GM18951 (cell line): ENCODE measurements at regions not wholly inside any gene's neighbourhood (a gene's known extent, or its start where the extent isn't known, plus 50 kb on each side); places are given as distances from the start of the nearest gene placed in this dataset.
"Not testable (repeated sequence)": the region's sequence is repeated elsewhere in the genome, so short reads cannot be mapped to it uniquely, and the experiment has no call there.

Source experiments
- POLR2A ChIP-seq: IDR thresholded peaks from 4 replicates; pipeline ENCODE4 v1.6.1; 2011; ENCODE audit warnings: mild to moderate bottlenecking; ENCODE audit not compliant: insufficient read length, insufficient read depth; ENCODE audit errors: extremely low read depth
- in situ Hi-C: fragments of 300-500 bp; cut with MboI; formaldehyde crosslinking; loops from one replicate; pipeline ENCODE4 v1.12.0; 2022; ENCODE audit warnings: low sequenced_read_pairs, mixed read lengths, inconsistent platforms; ENCODE audit not compliant: unreplicated experiment

DNA sequence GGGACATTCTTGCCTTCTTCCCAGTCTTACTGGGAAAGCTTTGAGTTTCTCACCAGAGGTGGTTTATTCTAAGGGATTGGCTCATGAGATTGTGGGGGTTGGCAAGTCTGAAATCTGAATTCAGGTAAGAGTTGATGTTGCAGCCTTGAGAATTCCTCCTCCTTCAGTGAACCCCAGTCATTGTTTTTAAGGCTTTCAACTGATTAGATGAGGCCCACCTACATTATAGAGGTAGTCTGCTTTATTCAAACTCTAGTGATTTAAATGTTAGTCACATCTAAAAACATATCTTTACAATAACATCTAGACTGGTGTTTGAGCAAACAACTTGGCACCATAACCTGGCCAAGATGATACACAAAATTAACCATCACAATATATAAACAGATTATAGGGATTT, 156.5 kb upstream of the MED14 start:
- TF ChIP-seq POLR2A = no peak
- in situ Hi-C loops = no loop called here

DNA sequence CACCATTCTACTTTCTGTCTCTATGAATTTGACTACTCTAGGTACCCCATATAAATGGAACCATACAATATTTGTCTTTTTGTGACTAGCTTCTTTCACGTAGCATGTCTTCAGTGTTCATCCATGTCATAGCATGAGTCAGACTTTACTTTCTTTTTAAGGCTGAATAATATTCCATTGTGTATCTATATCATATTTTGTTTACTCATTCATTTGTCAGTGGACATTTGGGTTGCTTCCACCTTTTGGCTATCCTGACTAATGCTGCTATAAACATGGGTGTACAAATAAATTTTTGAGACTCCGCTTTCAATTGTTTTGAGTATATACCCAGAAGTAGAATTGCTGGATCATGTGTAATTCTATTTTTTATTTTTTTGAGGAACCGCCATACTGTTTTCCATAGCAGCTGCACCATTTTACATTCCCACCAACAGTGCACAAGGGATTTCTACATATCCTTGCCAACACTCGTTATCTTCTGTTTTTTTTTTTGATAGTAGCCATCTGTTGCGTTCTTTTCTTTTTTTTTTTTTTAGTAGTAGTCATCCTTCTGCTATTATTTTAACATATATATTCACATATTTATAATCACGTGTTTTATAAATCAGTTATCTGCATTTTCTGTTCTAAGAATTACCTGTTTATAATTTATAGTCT, 158.0 kb upstream of the MED14 start:
- TF ChIP-seq POLR2A = no peak
- in situ Hi-C loops = no loop called here

DNA sequence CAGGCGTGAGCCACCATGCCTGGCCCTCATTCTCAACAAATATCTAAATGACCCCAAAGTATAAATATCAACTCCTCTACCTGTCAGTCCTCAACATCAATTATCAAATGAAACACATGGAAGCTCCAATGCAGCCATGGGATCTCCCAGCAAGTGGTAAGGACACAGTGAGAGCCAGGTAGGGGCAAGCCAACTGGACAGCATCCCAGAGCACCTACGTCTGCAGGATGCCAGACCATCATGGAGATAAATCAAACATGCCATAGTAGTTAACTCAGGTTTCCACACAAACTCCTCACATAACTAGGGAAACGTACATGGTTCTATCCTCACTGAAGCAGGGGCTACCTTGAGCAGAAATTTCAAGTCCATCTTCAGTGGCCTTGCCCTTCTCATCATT, 159.9 kb upstream of the MED14 start:
- in situ Hi-C loops = no loop called here
- no peak for TF ChIP-seq POLR2A

DNA sequence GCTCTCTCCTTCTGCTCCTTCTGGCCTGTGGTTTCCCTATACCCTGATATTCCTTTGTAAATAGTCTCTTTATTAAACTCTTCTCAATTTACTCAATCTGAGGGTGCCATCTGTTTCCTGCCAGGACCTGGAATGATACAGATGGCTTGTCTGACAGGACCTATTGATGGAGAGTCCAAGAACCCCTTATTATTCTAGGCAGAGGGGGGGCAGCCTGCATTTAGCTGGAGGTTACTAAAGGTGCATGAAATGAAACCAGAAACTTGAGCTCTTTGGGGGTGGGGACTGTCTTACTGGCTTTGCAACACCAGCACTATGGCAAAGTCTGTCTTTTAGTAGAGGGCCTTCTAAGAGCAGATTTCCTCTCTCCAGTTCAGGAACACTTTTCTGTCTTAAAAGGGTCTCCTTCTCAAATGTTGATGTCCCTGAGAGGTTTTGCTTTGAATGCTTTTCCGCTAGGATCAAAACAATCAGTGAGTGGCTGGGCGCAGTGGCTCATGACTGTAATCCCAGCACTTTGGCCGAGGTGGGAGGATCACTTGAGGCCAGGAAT, 162.5 kb upstream of the MED14 start:
- in situ Hi-C loops = no loop called here
- no peak for TF ChIP-seq POLR2A

DNA sequence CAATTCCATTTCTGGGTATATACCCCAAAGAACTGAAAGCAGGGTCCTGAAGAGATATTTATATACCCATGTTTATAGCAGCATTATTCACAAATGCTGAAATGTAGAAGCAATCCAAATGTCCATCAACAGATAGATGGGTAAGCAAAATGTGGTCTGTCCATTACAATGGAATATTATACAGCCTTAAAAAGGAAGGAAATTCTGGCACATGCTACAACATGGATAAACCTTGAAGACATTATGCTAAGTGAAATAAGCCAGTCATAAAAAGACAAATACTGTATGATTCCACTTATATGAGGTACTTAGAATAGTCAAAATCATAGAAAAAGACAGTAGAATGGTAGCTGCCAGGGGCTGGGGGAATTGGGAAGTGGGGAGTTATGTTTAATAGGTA, 169.4 kb upstream of the MED14 start:
- in situ Hi-C loops = not testable (repeated sequence)

DNA sequence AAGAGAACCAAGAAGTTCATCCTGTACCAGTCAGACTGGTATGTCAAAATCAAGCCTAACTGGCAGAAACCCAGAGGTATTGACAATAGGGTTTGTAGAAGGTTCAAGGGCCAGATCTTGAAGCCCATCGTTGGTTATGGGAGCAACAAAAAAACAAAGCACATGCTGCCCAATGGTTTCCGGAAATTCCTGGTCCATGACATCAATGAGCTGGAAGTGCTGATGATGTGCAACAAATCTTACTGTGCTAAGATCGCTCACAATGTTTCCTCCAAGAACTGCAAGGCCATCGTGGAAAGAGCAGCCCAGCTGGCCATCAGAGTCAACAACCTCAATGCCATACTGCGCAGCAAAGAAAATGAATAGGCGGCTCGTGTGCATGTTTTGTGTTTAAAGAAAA, 172.7 kb upstream of the MED14 start:
- in situ Hi-C loops = no loop called here
- TF ChIP-seq POLR2A = no peak

DNA sequence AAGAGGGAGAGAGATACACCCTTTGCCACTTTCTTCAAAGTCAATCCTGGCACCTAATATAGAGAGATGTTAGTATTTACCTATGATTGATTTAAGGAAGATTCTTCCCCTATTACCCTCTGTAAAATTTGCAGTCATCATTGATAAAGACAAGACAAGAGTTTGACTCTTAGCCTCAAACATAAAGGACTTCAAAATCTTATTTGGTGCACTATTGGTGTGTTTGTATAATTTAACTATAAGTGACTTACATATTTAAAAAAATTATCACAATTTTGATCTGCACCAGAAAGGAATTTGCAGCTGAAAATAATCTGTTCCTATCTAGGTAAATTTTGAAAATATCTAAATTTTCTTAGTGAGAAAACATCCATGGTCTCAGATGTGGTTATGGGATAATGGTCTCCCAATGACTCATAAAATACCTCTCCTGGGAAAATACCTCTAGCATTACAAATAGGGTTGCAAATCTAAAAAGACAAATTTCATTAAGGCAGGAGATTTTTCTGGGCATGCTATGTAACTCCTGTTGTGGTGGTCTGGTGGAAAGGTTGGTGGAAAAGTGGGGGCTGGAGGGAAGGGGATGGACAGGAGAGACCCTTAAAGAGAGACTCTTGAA, 173.6 kb upstream of the MED14 start:
- no peak for TF ChIP-seq POLR2A
- in situ Hi-C loops = no loop called here

DNA sequence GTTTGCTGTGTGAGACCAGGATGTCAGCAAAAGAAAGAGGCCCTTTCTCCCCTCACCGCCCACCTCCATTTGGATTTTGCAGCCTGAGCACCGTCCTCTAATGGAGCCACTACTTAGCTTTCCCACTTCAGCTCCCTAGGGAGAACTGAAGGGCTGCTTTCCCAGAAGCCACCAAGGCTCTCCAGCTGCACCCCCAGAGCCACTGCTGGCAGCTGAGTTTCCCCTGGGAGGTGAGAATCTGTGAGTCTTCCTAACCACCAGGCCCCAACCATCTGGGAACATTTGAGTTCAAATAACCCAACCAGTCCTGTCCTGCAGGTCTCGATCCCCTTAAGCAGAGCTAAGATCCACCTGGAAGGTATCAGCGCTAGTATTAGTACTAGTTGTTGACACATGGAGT, 173.1 kb upstream of the USP9X start:
- no peak for TF ChIP-seq POLR2A
- in situ Hi-C loops = no loop called here

DNA sequence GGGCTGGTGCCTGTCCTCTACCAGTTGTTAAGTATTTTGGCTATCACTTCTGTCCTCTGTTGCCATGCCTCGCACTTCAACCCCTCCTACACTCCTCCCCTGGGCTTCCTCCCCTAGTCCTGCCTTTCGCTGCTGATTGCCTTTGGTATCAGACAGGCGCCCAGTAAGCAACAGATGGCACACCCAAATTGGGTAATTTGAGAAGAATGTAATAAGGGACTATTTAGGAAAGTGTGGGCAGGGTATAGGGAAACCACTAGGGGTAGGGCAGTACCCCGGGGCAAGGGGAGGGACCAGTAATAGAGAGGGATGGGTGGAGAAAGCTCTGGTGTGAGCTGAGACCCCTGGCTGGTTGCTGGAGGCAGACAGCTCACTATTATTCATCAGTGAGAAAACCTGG, 172.7 kb upstream of the USP9X start:
- no peak for TF ChIP-seq POLR2A
- in situ Hi-C loops = no loop called here

DNA sequence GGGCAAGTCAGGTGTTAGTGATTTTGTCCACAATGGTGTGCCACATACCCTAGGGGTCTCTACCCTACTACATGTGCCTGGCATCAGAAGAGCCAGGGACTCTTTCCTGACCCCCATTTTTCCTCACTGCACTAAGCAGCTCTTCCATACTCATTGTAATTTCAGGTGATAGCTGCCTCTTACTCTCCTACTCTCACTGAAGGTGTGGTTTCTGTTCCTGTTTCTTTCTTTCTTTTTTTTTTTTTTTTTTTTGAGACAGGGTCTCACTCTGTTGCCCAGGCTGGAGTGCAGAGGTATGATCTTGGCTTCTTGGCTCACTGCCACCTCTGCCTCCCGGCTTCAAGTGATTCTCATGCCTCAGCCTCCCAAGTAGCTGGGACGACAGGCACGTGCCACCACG, 164.9 kb upstream of the USP9X start:
- in situ Hi-C loops = no loop called here
- TF ChIP-seq POLR2A = no peak

DNA sequence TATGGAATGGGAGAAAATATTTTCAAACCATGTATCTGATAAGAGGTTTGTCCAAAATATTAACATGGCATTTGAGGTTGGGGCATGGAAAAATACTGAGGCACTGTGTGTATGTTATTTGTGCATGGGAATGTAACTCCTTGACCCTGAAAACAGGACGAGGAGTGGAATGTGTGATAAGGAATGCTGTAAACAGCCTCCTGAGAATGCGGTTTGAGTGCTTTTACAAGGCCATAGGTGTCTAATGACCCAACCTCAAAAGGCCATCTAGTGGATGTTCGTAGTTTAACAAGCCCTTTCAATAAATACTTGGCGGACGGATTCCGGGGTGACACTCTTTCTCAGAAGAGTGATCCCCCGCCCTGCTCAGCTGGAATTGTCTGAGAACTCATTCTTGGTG, 162.9 kb upstream of the USP9X start:
- no peak for TF ChIP-seq POLR2A
- in situ Hi-C loops = no loop called here

DNA sequence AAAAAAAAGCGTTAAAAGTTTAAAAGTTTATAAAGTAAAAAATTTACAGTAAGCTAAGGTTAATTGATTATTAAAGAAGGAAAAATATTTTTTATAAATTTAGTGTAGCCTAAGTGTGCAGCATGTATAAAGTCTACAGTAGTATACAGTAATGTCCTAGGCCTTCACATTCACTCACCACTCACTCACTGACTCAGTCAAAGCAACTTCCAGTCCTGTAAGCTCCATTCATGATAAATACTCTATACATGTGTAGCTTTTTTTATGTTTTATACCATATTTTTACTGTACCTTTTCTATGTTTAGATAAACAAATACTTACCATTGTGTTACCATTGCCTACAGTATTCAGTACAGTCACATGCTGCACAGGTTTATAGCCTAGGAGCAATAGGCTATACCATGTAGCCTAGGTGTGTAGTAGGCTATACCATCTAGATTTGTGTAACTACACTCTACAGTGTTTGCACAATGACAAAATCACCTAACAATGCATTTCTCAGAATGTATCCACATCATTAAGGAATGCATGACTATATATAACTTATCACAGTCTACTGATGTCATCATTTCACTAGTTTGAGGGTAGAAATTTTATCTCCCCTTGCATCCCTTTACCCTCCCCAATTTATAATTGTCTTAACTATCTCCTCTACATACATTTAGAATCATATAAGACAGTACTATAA, 158.4 kb upstream of the USP9X start:
- in situ Hi-C loops = not testable (repeated sequence)

DNA sequence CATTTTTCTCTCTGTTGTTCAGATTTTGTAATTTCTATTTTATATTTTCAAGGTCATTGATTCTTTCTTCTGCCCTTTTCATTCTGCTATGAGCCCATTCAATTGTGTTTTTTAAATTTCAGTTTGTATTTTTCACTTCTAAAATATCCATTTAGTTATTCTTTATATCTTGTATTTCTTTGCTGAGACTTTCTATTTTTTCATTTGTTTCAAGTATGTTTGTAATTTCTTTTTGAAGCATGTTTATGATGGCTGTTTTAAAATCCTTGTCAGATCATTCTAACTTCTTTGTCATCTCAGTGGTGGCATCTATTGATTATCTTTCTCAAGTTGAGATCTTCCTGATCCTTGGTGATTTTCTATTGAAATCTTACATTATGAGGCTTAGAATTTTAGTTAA, 157.2 kb upstream of the USP9X start:
- TF ChIP-seq POLR2A = no peak
- in situ Hi-C loops = no loop called here

DNA sequence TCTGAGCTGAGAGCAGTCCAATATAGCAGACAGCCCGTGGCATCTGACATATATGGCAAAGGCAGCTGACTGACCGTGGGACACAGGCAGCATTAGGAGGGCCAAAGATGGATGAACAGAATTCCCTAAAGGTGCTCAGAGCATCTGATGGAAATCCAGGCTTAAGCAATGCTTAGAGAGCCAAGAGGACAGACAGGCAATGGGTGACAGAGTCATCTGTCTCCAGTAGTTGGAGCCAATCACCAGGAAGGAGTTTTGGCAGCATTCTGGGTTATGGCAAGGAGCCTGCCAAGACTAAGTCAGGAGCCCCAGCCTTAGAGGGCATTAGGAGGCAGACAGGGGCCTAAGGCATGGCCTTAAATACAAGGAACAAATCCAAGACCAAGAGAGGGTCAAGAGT, 153.3 kb upstream of the USP9X start:
- in situ Hi-C loops = no loop called here
- no peak for TF ChIP-seq POLR2A
